ENCODE measurements at regions not wholly inside any gene's neighbourhood (a gene's known extent, or its start where the extent isn't known, plus 50 kb on each side); places are given as distances from the start of the nearest gene placed in this dataset.

- H3K36me3 ChIP-seq (ENCODE audit: control insufficient read depth in 1 of 2, insufficient read depth in 2 of 2, low read length in 2 of 2) = peaks cover 0 to 16% of the 10 kb centered on the region in 2 experiments; a peak in 1 of 4 replicates
- DNase-seq (ENCODE audit: low read depth, low spot score) (no peak), ATAC-seq (no peak)
- ChIA-PET RAD21 (ENCODE audit: low non-redundant PET in 1 of 2, low total read pairs in 2 of 2, uncharacterized antibody in 2 of 2, unreplicated experiment in 2 of 2) (no interaction called here), POLR2A (no interaction called here), CTCF (interaction anchor here (1.2 kb wide), 1 partner anchor 77 kb away, joined by 3 read pairs; no protein-coding TSS in a partner anchor)
- H4K20me1 ChIP-seq (ENCODE audit: insufficient read depth) = no peaks in the 10 kb centered on the region
- peaks cover 0 to 8% of the 10 kb centered on the region in 2 experiments; a peak in 1 of 4 replicates for H3K9me3 ChIP-seq (ENCODE audit: control insufficient read depth in 1 of 2, insufficient read depth in 1 of 2, low read depth in 1 of 2, low read length in 2 of 2)
- intact Hi-C loops (cut with micrococcal nuclease) = no loop called here
- BruUV-seq (replicated peaks) = no TSS peak
- no peaks in the 10 kb centered on the region for H3K9me2 ChIP-seq (ENCODE audit: insufficient read depth)
- peaks cover 29 to 38% of the 10 kb centered on the region in 2 experiments for H3K4me1 ChIP-seq (ENCODE audit: control insufficient read depth in 1 of 2, insufficient read depth in 2 of 2, low read length in 2 of 2)
- no peaks in the 10 kb centered on the region for H3K27me3 ChIP-seq (ENCODE audit: insufficient read depth, low read length)
- no peak overlapping the region for H3K27ac ChIP-seq (ENCODE audit: low read depth, low read length)
- H3K4me2 ChIP-seq (ENCODE audit: low read length) = no peak overlapping the region
- no peak overlapping the region for H3K9ac ChIP-seq (ENCODE audit: low read length)
- no peak for TF ChIP-seq JUND (IDR thresholded peaks at IDR 0.05)
- TF ChIP-seq RAD21 (IDR thresholded peaks at IDR 0.05; ENCODE audit: low read depth) = no peak
- TF ChIP-seq ELF1 (IDR thresholded peaks at IDR 0.05; ENCODE audit: borderline replicate concordance, low read depth) = no peak
- no peak for TF ChIP-seq SRF (IDR thresholded peaks at IDR 0.05; ENCODE audit: low read depth)
- no peak for TF ChIP-seq SP1 (IDR thresholded peaks at IDR 0.05; ENCODE audit: low read depth)
- TF ChIP-seq SIN3A (IDR thresholded peaks at IDR 0.05; ENCODE audit: low read depth) = no peak
- TF ChIP-seq MAX (IDR thresholded peaks at IDR 0.05) = no peak
- no peak for TF ChIP-seq CEBPB (IDR thresholded peaks at IDR 0.05; ENCODE audit: low read depth)
- no peak for TF ChIP-seq REST (IDR thresholded peaks at IDR 0.05; ENCODE audit: low read depth)
- TF ChIP-seq EZH2 (IDR thresholded peaks at IDR 0.05) = no peak
- no peak for TF ChIP-seq FOSL1 (IDR thresholded peaks at IDR 0.05; ENCODE audit: low read depth)
- TF ChIP-seq ZFX (IDR thresholded peaks at IDR 0.05) = no peak
- TF ChIP-seq ZBTB33 (IDR thresholded peaks at IDR 0.05; ENCODE audit: extremely low read depth, insufficient replicate concordance, low read length) = no peak
- no peak for TF ChIP-seq YY1 (IDR thresholded peaks at IDR 0.05; ENCODE audit: extremely low read depth, insufficient replicate concordance, low read depth, low read length)
- no peak for TF ChIP-seq EGR1 (IDR thresholded peaks at IDR 0.05; ENCODE audit: low read depth)
- no peak for TF ChIP-seq CTCF (IDR thresholded peaks at IDR 0.05 in 2 of 3, conservative IDR thresholded peaks at IDR 0.05 in 1 of 3; ENCODE audit: borderline replicate concordance in 1 of 3, insufficient read depth in 1 of 3, low read depth in 2 of 3, low read length in 2 of 3)
- no peak overlapping the region for H2AFZ ChIP-seq (ENCODE audit: low read depth, low read length, poor library complexity, severe bottlenecking)
- peaks cover 7% of the 10 kb centered on the region; the same call in 1 of the 2 replicates for H3K79me2 ChIP-seq (ENCODE audit: insufficient read depth, low read length)
- no peak overlapping the region for H3K4me3 ChIP-seq (replicated peaks in 1 of 2; ENCODE audit: low read depth in 1 of 2, low read length in 2 of 2)
These were observed 239.6 kb upstream of the KLF14 start for GRCh38 chr7:130973637-130974036.
